NCI-H187 (cell line): ENCODE measurements at regions not wholly inside any gene's neighbourhood (a gene's known extent, or its start where the extent isn't known, plus 50 kb on each side); places are given as distances from the start of the nearest gene placed in this dataset.

Source experiments
- DNase-seq, 2 experiments: peaks; one replicate each; lab custom pipeline; 2025; lab: John Stamatoyannopoulos, UW

- DNase-seq, result no peak
These were observed 51.6 kb upstream of the FHIP2A start for GRCh38 chr10:114770009-114770408.

DNA sequence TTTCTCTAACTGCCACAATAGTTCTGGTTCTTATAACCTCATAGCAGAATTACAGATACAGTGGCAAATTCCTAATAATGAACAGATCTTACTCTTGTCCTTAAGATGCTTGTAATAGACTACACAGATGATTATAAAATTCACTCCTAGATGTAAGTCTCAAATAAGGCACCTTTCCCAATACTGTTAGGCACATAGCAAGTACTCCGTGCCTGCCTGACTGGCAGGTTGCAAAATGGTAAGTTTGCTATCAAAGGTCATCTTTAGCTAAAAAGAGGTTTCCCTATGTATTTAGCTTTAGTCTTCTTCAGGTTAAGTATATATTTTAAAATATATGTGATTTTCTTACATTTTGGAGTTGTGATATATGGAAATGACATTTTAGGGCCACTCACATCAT is 50.4 kb upstream of the FHIP2A start:
- no peak for DNase-seq

DNA sequence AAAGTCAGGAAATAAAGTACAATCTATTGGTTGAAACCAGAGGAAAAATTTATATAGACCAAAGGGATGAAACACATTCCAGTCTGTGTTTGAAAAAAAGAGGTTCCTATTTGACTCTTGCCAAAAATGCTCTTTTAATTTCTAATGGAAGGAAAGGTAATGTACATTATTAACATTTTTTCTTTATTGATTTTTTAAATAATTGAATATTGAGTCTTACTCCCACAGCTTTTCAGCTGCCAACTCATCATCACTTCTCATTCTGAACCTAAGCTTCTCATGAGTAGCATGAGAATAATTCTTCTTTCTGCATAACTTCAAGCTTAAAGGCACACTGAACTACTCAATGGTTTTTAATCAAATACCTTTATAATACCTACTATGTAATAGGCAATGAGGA is 49.8 kb upstream of the FHIP2A start:
- no peak for DNase-seq
